CD4-positive, alpha-beta T cell treated with Interleukin-21 for 1 hour (primary cell): ENCODE measurements at regions not wholly inside any gene's neighbourhood (a gene's known extent, or its start where the extent isn't known, plus 50 kb on each side); places are given as distances from the start of the nearest gene placed in this dataset.
A peak's percentile ranks its signal among the peaks of the same experiment; 100 is the strongest.
"Not testable (repeated sequence)": the region's sequence is repeated elsewhere in the genome, so short reads cannot be mapped to it uniquely, and the experiment has no call there.

ENCODE experiments used
- DNase-seq: peaks from one replicate; pipeline ENCODE4 v3.0.0-alpha.2; 2020

GRCh38 chr20:19901226-19901625 lies 115.9 kb upstream of the NAA20 start:
- DNase-seq, result no peak

GRCh38 chr20:19903168-19903811 lies 113.9 kb upstream of the NAA20 start:
- peak; percentile 30 for DNase-seq

GRCh38 chr20:19907326-19908056 lies 109.7 kb upstream of the NAA20 start:
- DNase-seq, result no peak

- DNase-seq, result no peak
These were observed 108.6 kb upstream of the NAA20 start for GRCh38 chr20:19908576-19908975.

DNA sequence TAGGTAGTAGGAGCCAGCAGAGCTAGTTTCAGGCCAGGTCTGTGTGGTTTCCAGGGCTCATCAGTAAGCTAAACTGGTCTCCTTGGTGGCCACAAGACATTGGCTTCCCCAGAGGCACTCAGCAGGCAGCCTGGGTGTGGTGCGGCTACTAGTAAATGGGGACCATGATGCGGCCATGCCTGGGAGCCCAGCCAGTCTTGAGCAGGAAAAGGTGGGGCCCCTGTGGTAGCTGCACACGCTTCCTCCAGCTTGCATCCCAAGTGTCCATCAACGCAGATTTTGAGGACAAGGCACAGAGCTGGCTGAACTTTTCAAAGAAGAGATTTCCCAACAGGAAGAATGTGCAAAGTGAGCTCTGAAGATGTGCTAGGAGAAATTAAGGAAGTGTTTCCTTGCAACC lies 107.4 kb upstream of the NAA20 start:
- no peak for DNase-seq

DNA sequence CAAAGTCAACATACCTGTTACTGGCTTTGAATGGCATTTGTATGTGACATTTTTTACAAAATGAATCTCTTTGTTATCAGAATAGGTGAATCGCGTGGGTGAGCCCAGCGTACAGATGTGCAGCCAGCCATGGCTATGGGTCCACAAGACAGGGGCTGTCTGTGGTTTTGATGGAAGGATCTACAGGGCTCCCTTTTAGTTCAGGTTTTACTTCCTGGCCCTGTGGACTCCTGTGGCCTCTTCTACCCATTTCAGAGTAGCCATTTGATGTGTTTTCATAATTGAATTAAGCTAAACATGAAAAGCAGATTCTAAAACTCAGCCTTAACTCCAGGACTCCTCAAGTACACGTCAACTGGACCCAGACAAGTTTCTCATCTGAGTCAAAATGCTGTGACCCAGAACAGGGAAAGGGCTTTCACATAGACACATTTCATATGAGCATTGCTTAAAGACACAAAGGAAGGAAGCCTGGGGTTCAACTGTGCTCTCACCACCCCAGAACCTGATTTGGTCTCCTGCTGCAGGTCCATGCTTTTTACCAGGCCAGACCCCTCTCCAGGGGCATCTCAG lies 105.3 kb upstream of the NAA20 start:
- DNase-seq, result no peak

- DNase-seq, result no peak
These were observed 103.8 kb upstream of the NAA20 start for GRCh38 chr20:19913349-19913748.

DNA sequence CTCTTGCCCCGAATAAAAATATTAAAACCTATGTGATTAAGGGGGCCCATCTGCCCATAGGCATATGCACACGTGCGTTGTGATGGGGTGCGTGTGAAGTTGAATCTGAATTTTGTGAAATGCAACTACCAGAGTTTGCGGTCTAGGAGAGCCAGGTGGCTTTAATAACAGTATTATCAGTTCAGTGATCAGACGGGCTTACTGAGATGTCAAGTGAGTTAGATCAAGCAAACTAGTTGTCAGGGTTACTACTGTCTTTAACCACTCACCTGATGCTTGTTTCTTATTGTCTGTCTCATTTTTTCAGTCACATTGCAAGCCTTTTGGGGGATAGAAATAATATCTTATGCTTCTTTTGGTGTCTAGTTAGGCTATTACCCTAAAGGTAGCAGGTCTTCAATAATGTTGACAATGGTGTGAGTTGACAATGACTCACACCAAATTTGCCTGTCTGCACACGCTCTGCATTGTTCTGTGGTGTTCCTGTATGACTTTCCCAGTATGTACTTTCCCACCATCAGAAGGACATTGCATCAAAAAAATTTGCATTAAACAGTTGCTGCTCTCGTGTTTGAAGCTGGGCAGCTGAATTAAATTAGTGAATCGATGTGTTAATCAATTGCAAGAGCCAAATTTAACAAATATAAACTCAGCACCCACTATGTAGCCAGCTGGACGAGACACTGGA lies 103.1 kb upstream of the NAA20 start:
- DNase-seq, result no peak

DNA sequence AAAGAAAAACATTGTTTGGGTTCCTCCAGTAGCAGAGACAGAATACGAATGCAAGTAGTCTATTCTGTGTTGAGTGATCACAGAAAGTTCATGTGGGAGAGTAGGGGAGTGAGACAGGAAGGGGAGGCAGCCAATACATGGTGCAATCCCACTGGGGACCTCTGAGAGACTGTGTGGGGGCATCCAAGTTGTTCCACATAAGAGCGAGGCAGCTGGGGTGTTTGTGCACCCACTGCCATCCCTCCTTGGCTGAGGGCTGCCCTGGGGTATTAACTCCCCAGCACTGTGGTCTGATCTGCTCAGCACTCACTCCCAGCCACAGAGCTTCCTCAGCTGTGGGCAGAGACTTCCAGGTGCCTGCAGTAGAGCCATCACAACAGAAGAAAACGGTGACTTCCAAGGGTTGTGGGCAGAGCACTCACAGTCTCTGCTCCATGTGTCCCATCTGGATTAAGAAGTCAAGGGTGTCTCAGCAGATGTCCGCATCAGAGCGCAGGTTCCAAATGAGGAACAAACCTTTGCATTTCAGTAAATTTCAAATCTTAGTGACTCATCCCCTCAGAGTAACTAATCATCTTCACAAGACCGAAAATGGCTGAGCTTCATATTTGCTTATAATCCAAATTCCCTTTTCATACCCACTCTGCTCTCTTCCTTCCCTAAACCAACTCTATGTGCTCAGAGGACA lies 101.9 kb upstream of the NAA20 start:
- DNase-seq, result peak; percentile 5

DNA sequence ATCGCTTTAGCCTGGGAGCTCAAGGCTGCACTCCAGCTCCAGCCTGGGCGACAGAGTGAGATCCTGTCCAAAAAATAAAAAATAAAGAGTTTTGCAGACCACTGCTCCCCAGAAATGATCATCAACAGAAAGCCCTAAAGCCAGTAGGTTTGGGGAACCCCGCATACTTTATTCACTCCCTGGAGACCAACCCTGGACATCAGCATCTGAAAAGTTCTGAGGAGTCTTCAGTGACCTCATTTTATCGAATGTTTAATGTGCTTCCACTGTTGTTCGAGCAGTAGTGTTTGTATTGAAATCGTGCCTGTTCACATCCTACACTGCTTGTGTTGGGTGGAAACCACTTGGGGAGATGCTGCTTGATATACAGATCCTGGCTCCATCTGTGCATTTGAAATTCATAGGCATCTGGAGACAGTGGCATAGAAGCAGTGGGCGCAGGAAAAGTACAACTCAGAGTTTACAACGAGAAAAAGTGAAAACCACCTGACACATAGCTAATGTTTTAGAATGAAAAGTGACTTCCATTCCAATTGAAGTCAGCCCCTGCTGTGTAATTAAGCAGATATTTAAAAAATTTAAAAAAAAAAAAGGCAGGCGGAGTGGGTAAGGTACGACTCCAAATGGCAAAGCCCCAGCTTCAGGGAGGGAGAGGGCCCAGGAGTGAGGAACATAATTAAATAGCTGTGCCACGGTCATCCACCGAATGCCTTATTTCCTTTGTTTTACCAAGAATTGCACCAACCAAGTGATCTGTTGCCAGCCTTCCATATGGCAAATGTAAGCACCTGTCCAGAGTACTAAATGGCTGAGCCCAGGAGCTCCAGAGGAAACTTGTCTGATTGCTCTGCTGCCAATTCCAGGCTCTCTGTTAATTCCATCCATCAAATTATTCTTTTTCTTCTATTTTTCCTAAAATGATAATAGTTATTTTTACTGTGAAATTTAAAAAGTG lies 100.4 kb upstream of the NAA20 start:
- no peak for DNase-seq

- DNase-seq, result no peak
These were observed 98.2 kb upstream of the NAA20 start for GRCh38 chr20:19918965-19919329.

- DNase-seq, result no peak
These were observed 96.6 kb upstream of the NAA20 start for GRCh38 chr20:19920381-19921138.

GRCh38 chr20:19921284-19921793 lies 95.8 kb upstream of the NAA20 start:
- DNase-seq, result no peak

- DNase-seq, result not testable (repeated sequence)
These were observed 95.3 kb upstream of the NAA20 start for GRCh38 chr20:19921829-19922228.

DNA sequence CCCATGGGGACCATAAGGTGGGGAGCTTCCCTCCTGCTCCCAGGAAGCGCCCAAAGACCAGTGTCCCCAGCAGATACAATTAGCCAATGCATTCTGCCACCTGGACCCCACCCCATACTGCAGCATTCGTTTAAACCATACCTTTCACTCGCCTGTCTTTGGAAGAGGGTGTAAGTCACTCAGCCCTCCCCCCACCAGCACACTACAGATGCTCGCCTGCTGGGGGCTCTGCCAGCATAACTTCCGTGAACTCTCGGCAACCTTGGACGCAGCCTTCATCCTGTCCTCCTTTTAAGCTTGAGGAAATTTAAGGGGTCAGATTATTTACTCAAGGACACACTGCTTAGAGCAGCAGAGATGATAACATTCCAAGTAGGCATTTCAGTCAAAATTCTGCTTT lies 94.4 kb upstream of the NAA20 start:
- no peak for DNase-seq

DNA sequence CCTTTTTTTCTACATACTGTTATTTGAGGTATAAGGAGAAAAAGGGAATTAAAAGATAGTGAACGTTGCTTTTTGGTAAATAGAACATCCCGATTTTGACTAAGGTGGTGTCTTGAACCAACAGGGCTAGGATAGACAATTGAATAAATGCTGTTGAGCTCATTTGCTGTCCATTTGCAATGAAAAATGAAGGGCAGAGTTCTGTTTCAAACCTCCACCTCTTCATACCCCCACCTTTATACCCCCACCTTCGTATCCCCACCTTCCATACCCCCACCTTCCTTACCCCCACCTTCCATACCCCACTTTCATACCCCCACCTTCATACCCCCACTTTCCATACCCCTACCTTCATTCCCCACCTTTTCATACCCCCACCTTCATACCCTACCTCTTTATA lies 93.4 kb upstream of the NAA20 start:
- DNase-seq, result no peak

- DNase-seq, result no peak
These were observed 92.9 kb upstream of the NAA20 start for GRCh38 chr20:19924255-19924654.

DNA sequence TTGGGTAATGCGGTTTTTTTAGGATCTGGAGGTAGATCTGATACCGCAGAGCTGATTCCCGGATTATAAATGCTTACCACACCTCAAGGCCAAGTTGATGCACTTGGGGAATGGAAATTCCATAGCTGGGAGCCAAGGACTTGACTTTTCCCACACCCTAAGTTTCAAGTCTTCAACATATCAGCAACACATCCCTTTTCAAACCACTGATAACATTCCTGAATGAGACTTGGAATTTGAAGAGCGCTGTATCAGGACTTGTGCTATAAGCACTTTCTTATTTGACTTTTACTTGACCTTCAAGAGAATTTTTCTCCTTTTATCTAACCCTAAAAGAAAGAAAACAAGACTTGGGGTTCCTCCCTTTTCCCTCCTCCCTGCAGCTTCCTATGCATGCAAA lies 90.6 kb upstream of the NAA20 start:
- DNase-seq, result no peak

DNA sequence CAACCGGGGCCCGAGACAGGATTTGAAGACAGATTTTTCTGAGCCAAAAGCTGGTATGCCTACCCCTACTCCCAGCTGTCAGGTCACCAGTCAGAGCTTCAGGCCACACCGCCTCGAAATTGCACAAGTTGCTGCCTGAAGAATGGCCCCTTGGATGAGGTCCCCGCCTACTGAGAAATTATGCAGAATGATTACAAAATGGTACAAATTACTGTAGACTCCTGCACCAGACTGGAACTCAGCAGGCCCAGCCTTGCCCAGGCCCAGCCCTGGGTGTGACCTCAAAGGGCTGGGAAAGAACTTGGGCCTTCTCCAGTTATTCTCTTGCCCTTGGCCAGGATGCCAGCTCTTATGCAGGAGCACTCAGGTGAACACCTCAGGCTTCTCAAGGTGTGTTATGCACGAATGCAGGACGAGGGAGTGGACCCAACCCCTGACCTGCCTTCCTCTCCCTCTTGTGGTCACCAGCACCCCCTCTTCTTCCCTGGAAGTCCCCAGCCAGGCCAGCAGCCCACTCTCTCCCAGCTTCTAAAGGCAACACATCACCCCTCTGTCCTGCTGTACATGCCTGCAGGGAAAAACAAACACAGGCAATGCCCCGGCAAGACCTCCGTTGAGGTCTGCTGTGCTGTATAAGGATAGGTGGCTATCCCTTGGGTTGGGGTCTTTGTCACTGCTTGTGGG lies 88.7 kb upstream of the NAA20 start:
- DNase-seq, result no peak

- no peak for DNase-seq
These were observed 88.2 kb upstream of the NAA20 start for GRCh38 chr20:19929012-19929360.
